GM12872 (cell line): ENCODE measurements at regions not wholly inside any gene's neighbourhood (a gene's known extent, or its start where the extent isn't known, plus 50 kb on each side); places are given as distances from the start of the nearest gene placed in this dataset.

Experiments
- CTCF ChIP-seq: IDR thresholded peaks from 3 replicates; pipeline ENCODE4 v1.5.1; 2011; ENCODE audit warnings: low read depth, mild to moderate bottlenecking, low read length, moderate library complexity; ENCODE audit not compliant: insufficient read depth

GRCh38 chr3:164370970-164371369 lies 707.3 kb downstream of the SI start:
- no peak for TF ChIP-seq CTCF

GRCh38 chr3:164365242-164365641 lies 713.1 kb downstream of the SI start:
- TF ChIP-seq CTCF, result no peak

GRCh38 chr3:164364111-164364510 lies 714.2 kb downstream of the SI start:
- no peak for TF ChIP-seq CTCF

- TF ChIP-seq CTCF, result no peak
Measured at GRCh38 chr3:164360738-164361406, 717.4 kb downstream of the SI start.

- no peak for TF ChIP-seq CTCF
Measured at GRCh38 chr3:164360078-164360578, 718.2 kb downstream of the SI start.

GRCh38 chr3:164352991-164353390 lies 725.3 kb downstream of the SI start:
- TF ChIP-seq CTCF, result no peak

GRCh38 chr3:164351131-164351530 lies 727.2 kb downstream of the SI start:
- TF ChIP-seq CTCF, result no peak
